K562 (cell line): ENCODE measurements at regions not wholly inside any gene's neighbourhood (a gene's known extent, or its start where the extent isn't known, plus 50 kb on each side); places are given as distances from the start of the nearest gene placed in this dataset.

ENCODE experiments used
- ATAC-seq: fragments of 200-7000 bp; cut with Tn5 transposase; 3 replicates; pipeline ENCODE4 v1.9.1; 2020; ENCODE audit warnings: moderate library complexity
- BruUV-seq: library from RNA; stranded (reverse); fragments of 400-500 nt; replicated peaks from 2 replicates; lab custom pipeline; 2021; lab: Mats Ljungman, UMichigan
- CTCF ChIA-PET: fragments of 300-600 bp; formaldehyde crosslinking; extraction: SDS; loops from one replicate; lab custom pipeline; 2021; ENCODE audit warnings: low intra/inter-chr PET ratio; lab: Yijun Ruan, JAX
- POLR2A ChIA-PET: fragments of 300-600, 350-650 bp; sonication (Branson Sonifier 250); formaldehyde crosslinking; extraction: SDS; loops from one replicate; lab custom pipeline; 2021; ENCODE audit warnings: antibody characterized with exemption, inconsistent platforms; lab: Yijun Ruan, JAX
- DNase-seq, 4 experiments: peaks; one replicate each; pipeline versions ENCODE4 v3.0.0 to v3.0.0-alpha.2; 2011 to 2018; ENCODE audit warnings: low spot score in 3 of 4, mixed read lengths in 3 of 4; ENCODE audit errors: extremely low read depth in 1 of 4
- FAIRE-seq: peaks from 2 replicates; lab custom pipeline; 2011; peaks lifted over from hg19 to GRCh38; lab: Jason Lieb, UNC
- H2AFZ ChIP-seq: 2 replicates; pipeline ENCODE4 v1.6.0; 2011; ENCODE audit warnings: low read depth, low read length, control low read depth, inconsistent platforms
- H3K27ac ChIP-seq: fragments of 200-600 bp; 3 replicates; pipeline ENCODE4 v1.8.0; 2011; ENCODE audit warnings: low read depth, mild to moderate bottlenecking, control low read depth, inconsistent platforms, low read length, moderate library complexity, mixed read lengths; ENCODE audit errors: extremely low read depth
- H3K27me3 ChIP-seq, 2 experiments: fragments of 300-600 bp in 1 of 2; 2 replicates in 1 of 2; 3 replicates in 1 of 2; pipeline versions ENCODE4 v1.6.0 to v1.8.0; 2011; ENCODE audit warnings: inconsistent platforms in 2 of 2, low read length in 2 of 2, mild to moderate bottlenecking in 1 of 2, mixed read lengths in 1 of 2, moderate library complexity in 1 of 2; ENCODE audit not compliant: control insufficient read depth in 2 of 2, insufficient read depth in 2 of 2
- H3K36me3 ChIP-seq: fragments of 300-600 bp; 3 replicates; pipeline ENCODE4 v1.8.0; 2011; ENCODE audit warnings: mild to moderate bottlenecking, low read length, inconsistent platforms; ENCODE audit not compliant: control insufficient read depth, insufficient read depth
- H3K4me1 ChIP-seq, 2 experiments: fragments of 200-600 bp in 1 of 2; replicated peaks in 1 of 2; 2 replicates in 1 of 2; 3 replicates in 1 of 2; pipeline versions ENCODE4 v1.5.1 to v1.8.0; 2011; ENCODE audit warnings: inconsistent platforms in 2 of 2, low read length in 2 of 2, mild to moderate bottlenecking in 1 of 2, mixed read lengths in 1 of 2, moderate library complexity in 1 of 2; ENCODE audit not compliant: control insufficient read depth in 2 of 2, insufficient read depth in 2 of 2
- H3K4me2 ChIP-seq: 2 replicates; pipeline ENCODE4 v1.6.1; 2011; ENCODE audit warnings: low read length, control low read depth, inconsistent platforms, mixed read lengths; ENCODE audit not compliant: insufficient read depth
- H3K4me3 ChIP-seq: fragments of 200-600 bp; sonication (generic), shearing (Covaris generic); 2 replicates; pipeline ENCODE4 v1.5.1; 2016; ENCODE audit warnings: control low read depth, inconsistent platforms
- H3K79me2 ChIP-seq: fragments of 200-600 bp; 3 replicates; pipeline ENCODE4 v1.8.0; 2011; ENCODE audit warnings: low read length, inconsistent platforms; ENCODE audit not compliant: control insufficient read depth, insufficient read depth
- H3K9ac ChIP-seq, 2 experiments: 2 replicates each; pipeline versions ENCODE4 v1.6.0 to v1.6.1; 2011; ENCODE audit warnings: low read depth in 2 of 2, low read length in 2 of 2, control low read depth in 1 of 2, inconsistent platforms in 1 of 2, mild to moderate bottlenecking in 1 of 2, mixed read lengths in 1 of 2; ENCODE audit not compliant: insufficient read depth in 1 of 2
- H3K9me1 ChIP-seq: one replicate; pipeline ENCODE4 v1.6.0; 2011; ENCODE audit warnings: inconsistent platforms, mild to moderate bottlenecking, low read length, moderate library complexity; ENCODE audit not compliant: control insufficient read depth, insufficient read depth
- H3K9me3 ChIP-seq: replicated peaks from 2 replicates; pipeline ENCODE4 v1.5.1; 2011; ENCODE audit warnings: low read depth, low read length, inconsistent platforms; ENCODE audit not compliant: control insufficient read depth, insufficient read depth
- H4K20me1 ChIP-seq: replicated peaks from 2 replicates; pipeline ENCODE4 v1.6.1; 2011; ENCODE audit warnings: low read length, inconsistent platforms, mixed read lengths; ENCODE audit not compliant: control insufficient read depth, insufficient read depth
- CAMTA2 ChIP-seq: fragments of 250-450 bp; sonication (Bioruptor Pico); conservative IDR thresholded peaks from 2 replicates; pipeline ENCODE4 v1.5.1; 2022
- CEBPG ChIP-seq, 3 experiments: fragments of 200-800 bp in 1 of 3; sonication (Bioruptor generic) in 1 of 3; sonication (generic) in 1 of 3; formaldehyde crosslinking in 1 of 3; IDR thresholded peaks in 2 of 3; conservative IDR thresholded peaks in 1 of 3; 2 replicates each; pipeline versions ENCODE4 v1.6.1 to v1.8.0; 2016 to 2022; ENCODE audit warnings: missing compliant biosample characterization in 2 of 3, missing genetic modification characterization in 2 of 3, mild to moderate bottlenecking in 1 of 3, missing genetic modification reagents in 1 of 3
- DIDO1 ChIP-seq: fragments of 450-650 bp; IDR thresholded peaks from 2 replicates; pipeline ENCODE4 v1.6.1; 2016; ENCODE audit warnings: low read depth, missing biosample characterization, missing genetic modification characterization
- ESRRB ChIP-seq: fragments of 250-450 bp; sonication (Bioruptor Pico); IDR thresholded peaks from 2 replicates; pipeline ENCODE4 v1.5.0; 2020; ENCODE audit warnings: mild to moderate bottlenecking, moderate library complexity, borderline replicate concordance
- GABPA ChIP-seq: fragments of 200-800 bp; sonication (Bioruptor generic); conservative IDR thresholded peaks from 2 replicates; pipeline ENCODE4 v1.6.1; 2016; ENCODE audit warnings: low read depth, missing genetic modification characterization, missing compliant biosample characterization
- HES1 ChIP-seq: fragments of 450-650 bp; IDR thresholded peaks from 2 replicates; pipeline ENCODE4 v1.6.1; 2016; ENCODE audit warnings: low read depth, mild to moderate bottlenecking, moderate library complexity
- HOXB6 ChIP-seq: fragments of 250-450 bp; sonication (Bioruptor Pico); IDR thresholded peaks from 2 replicates; pipeline ENCODE4 v1.5.1; 2022; ENCODE audit warnings: mild to moderate bottlenecking, borderline replicate concordance
- PML ChIP-seq: IDR thresholded peaks from 2 replicates; pipeline ENCODE4 v1.6.1; 2012; ENCODE audit warnings: low read length, inconsistent platforms
- RBM25 ChIP-seq: fragments of 200-400 bp; formaldehyde crosslinking; IDR thresholded peaks from 2 replicates; pipeline ENCODE4 v1.6.1; 2018; ENCODE audit warnings: low read length, low read depth, moderate library complexity; ENCODE audit not compliant: severe bottlenecking
- ZBTB7A ChIP-seq: IDR thresholded peaks from 2 replicates; pipeline ENCODE4 v1.6.1; 2011; ENCODE audit warnings: low read depth, mild to moderate bottlenecking, low read length, moderate library complexity, borderline replicate concordance; ENCODE audit not compliant: control insufficient read depth
- ZNF655 ChIP-seq: fragments of 250-450 bp; sonication (Bioruptor Pico); IDR thresholded peaks from 2 replicates; pipeline ENCODE4 v1.5.0; 2021
- WGBS: fragments of 100-300 bp; shearing (Covaris generic); methylation state at CpG from one replicate; pipeline ENCODE4 v1.1.6; 2016; ENCODE audit warnings: low coverage, mixed read lengths; ENCODE audit not compliant: insufficient coverage; ENCODE audit errors: missing lambda C conversion rate; 5-methylcytosine and 5-hydroxymethylcytosine counted together
- in situ Hi-C: fragments of 300-500 bp; cut with MboI; formaldehyde crosslinking; loops from 4 replicates; pipeline ENCODE4 v1.15.0; 2018; ENCODE audit warnings: inconsistent platforms, mixed read lengths
- intact Hi-C: fragments of 100-400 bp; cut with micrococcal nuclease; formaldehyde crosslinking; loops from 2 replicates; pipeline ENCODE4 v1.14.2; 2022
- TF ChIP-seq, protein P1 (sequence below): sonication (generic); formaldehyde crosslinking; IDR thresholded peaks from 2 replicates; pipeline ENCODE4 v1.9.0; 2022; ENCODE audit warnings: mild to moderate bottlenecking, missing genetic modification reagents
- TF ChIP-seq, protein P2 (sequence below): fragments of 250-450 bp; sonication (Bioruptor Pico); IDR thresholded peaks from 2 replicates; pipeline ENCODE4 v1.5.0; 2022; ENCODE audit warnings: mild to moderate bottlenecking
- TF ChIP-seq, protein P3 (sequence below): sonication (generic); formaldehyde crosslinking; IDR thresholded peaks from 2 replicates; pipeline ENCODE4 v1.5.0; 2020; ENCODE audit warnings: missing genetic modification reagents

DNA sequence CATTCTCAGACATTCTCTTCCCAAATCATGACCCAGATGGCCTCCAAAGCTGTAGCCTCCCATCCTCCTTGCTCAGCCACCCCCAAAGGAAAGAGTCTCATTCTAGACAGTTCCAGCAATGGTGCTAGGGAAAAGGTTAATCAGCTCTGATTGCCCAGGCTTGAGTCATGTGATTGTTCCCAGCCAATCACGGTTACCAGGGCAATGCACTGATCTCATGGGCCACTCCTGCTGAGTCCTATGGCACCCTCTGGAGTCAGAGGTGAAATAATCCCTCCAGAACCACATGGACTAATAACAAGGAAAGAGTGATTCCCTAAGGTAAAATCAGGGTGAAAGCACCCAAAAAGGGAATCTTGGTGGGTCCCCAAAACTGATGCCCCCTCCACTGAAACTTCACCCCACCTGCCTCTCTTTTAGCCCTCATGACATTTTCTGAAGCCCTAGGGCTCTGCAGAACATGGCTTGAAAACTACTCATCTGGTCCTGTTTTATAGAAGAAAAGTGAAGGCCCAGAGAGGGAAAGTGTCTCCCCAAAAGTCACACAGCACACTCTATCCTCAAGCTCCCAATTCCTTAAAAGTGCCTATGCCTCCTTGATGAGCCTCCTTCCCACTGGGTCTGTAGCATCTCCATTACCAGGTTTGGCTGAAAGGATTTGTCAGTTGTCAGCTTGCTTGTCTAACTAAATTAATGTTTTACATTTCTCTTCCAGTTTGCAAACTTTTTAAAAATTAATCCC, 203.7 kb downstream of the MN1 start:
- 0% methylated on average over 1 of the region's 1 CpG for WGBS
- in situ Hi-C loops: no loop called here
- Histone ChIP-seq H3K36me3 (no peaks in the 10 kb centered on the region), H2AFZ (no peak overlapping the region), H3K27me3 (peaks cover 0 to 4% of the 10 kb centered on the region in 2 experiments; a peak in 1 of 5 replicates), H3K9ac (no peak overlapping the region), H3K9me3 (no peaks in the 10 kb centered on the region), H3K27ac (no peak overlapping the region), H3K4me2 (no peak overlapping the region), H3K79me2 (no peaks in the 10 kb centered on the region), H3K9me1 (peaks cover 5% of the 10 kb centered on the region), H3K4me3 (no peak overlapping the region), H3K4me1 (peaks cover 0 to 5% of the 10 kb centered on the region in 2 experiments; a peak in 3 of 5 replicates), H4K20me1 (peaks cover 11% of the 10 kb centered on the region; the same call in 1 of the 2 replicates)
- intact Hi-C loops: no loop called here
- FAIRE-seq: no peak
- peak; percentile 86 for ATAC-seq
- DNase-seq: peak; percentile 35 to 66 (median 62)
- POLR2A ChIA-PET: interaction anchor here (0.6 kb wide), 1 partner anchor 16 kb away, joined by 3 read pairs; no protein-coding TSS in a partner anchor
- CTCF ChIA-PET: no interaction called here
- BruUV-seq: no TSS peak
- TF ChIP-seq HOXB6 (no peak), ESRRB (CRISPR knock-in tag) (no peak), DIDO1 (no peak), ZNF655 (no peak), CEBPG (CRISPR knock-in tag; IDR thresholded peaks at IDR 0.05) (no peak), CEBPG (tag; conservative IDR thresholded peaks at IDR 0.05 in 1 of 2, IDR thresholded peaks at IDR 0.05 in 1 of 2) (no peak), PML (no peak), HES1 (no peak), RBM25 (peak; percentile 58), GABPA (tag) (no peak), CAMTA2 (CRISPR knock-in tag) (no peak), ZBTB7A (no peak)
- TF ChIP-seq, protein P1, sequence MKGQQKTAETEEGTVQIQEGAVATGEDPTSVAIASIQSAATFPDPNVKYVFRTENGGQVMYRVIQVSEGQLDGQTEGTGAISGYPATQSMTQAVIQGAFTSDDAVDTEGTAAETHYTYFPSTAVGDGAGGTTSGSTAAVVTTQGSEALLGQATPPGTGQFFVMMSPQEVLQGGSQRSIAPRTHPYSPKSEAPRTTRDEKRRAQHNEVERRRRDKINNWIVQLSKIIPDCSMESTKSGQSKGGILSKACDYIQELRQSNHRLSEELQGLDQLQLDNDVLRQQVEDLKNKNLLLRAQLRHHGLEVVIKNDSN (CRISPR knock-in tag): peak; percentile 70
- TF ChIP-seq, protein P2, sequence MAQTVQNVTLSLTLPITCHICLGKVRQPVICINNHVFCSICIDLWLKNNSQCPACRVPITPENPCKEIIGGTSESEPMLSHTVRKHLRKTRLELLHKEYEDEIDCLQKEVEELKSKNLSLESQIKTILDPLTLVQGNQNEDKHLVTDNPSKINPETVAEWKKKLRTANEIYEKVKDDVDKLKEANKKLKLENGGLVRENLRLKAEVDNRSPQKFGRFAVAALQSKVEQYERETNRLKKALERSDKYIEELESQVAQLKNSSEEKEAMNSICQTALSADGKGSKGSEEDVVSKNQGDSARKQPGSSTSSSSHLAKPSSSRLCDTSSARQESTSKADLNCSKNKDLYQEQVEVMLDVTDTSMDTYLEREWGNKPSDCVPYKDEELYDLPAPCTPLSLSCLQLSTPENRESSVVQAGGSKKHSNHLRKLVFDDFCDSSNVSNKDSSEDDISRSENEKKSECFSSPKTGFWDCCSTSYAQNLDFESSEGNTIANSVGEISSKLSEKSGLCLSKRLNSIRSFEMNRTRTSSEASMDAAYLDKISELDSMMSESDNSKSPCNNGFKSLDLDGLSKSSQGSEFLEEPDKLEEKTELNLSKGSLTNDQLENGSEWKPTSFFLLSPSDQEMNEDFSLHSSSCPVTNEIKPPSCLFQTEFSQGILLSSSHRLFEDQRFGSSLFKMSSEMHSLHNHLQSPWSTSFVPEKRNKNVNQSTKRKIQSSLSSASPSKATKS (CRISPR knock-in tag): no peak
- TF ChIP-seq, protein P3, sequence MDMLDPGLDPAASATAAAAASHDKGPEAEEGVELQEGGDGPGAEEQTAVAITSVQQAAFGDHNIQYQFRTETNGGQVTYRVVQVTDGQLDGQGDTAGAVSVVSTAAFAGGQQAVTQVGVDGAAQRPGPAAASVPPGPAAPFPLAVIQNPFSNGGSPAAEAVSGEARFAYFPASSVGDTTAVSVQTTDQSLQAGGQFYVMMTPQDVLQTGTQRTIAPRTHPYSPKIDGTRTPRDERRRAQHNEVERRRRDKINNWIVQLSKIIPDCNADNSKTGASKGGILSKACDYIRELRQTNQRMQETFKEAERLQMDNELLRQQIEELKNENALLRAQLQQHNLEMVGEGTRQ: peak; percentile 79
